Neuronal stem cell (in vitro differentiated cells): ENCODE measurements at regions not wholly inside any gene's neighbourhood (a gene's known extent, or its start where the extent isn't known, plus 50 kb on each side); places are given as distances from the start of the nearest gene placed in this dataset.
A peak's percentile ranks its signal among the peaks of the same experiment; 100 is the strongest.

Experiments used
- DNase-seq: peaks from one replicate; pipeline ENCODE4 v3.0.0-alpha.2; 2013; ENCODE audit warnings: low spot score
- H2AFZ ChIP-seq: one replicate; pipeline ENCODE4 v1.6.1; 2013; ENCODE audit warnings: mild to moderate bottlenecking, low read length, inconsistent platforms
- H2AK5ac ChIP-seq: 2 replicates; pipeline ENCODE4 v1.6.1; 2013; ENCODE audit warnings: low read depth, mild to moderate bottlenecking, inconsistent platforms, low read length, moderate library complexity, mixed read lengths
- H2BK120ac ChIP-seq: 2 replicates; pipeline ENCODE4 v1.6.1; 2013; ENCODE audit warnings: low read depth, mild to moderate bottlenecking, inconsistent platforms, low read length, moderate library complexity, mixed read lengths
- H2BK12ac ChIP-seq: one replicate; pipeline ENCODE4 v1.6.1; 2013; ENCODE audit warnings: low read length, inconsistent platforms
- H2BK15ac ChIP-seq: 2 replicates; pipeline ENCODE4 v1.6.1; 2013; ENCODE audit warnings: mild to moderate bottlenecking, low read length, inconsistent platforms, mixed read lengths
- H2BK5ac ChIP-seq: one replicate; pipeline ENCODE4 v1.6.1; 2013; ENCODE audit warnings: inconsistent platforms, mild to moderate bottlenecking, low read length, moderate library complexity
- H3K14ac ChIP-seq: one replicate; pipeline ENCODE4 v1.6.1; 2013; ENCODE audit warnings: low read length, inconsistent platforms
- H3K18ac ChIP-seq: 2 replicates; pipeline ENCODE4 v1.6.1; 2013; ENCODE audit warnings: low read length, inconsistent platforms
- H3K23ac ChIP-seq: 2 replicates; pipeline ENCODE4 v1.6.1; 2013; ENCODE audit warnings: low read depth, mild to moderate bottlenecking, mixed read lengths, low read length, inconsistent platforms; ENCODE audit not compliant: poor library complexity
- H3K27ac ChIP-seq: replicated peaks from 3 replicates; pipeline ENCODE4 v1.5.1; 2013; ENCODE audit warnings: low read length, inconsistent platforms
- H3K27me3 ChIP-seq, 3 experiments: 2 replicates each; pipeline ENCODE4 v1.6.1; 2013; ENCODE audit warnings: low read length in 3 of 3, mild to moderate bottlenecking in 2 of 3, inconsistent platforms in 1 of 3, low read depth in 1 of 3, mixed read lengths in 1 of 3, moderate library complexity in 1 of 3; ENCODE audit not compliant: control insufficient read depth in 3 of 3, insufficient read depth in 3 of 3
- H3K36me3 ChIP-seq, 2 donors: replicated peaks in 1 of 2; 2 replicates each; pipeline ENCODE4 v1.6.1; 2013; ENCODE audit warnings: low read length in 2 of 2; ENCODE audit not compliant: control insufficient read depth in 2 of 2, insufficient read depth in 2 of 2
- H3K4ac ChIP-seq: 2 replicates; pipeline ENCODE4 v1.6.1; 2013; ENCODE audit warnings: inconsistent platforms, mild to moderate bottlenecking, low read length, moderate library complexity
- H3K4me1 ChIP-seq, 2 donors: 1 replicate in 1 of 2; 2 replicates in 1 of 2; pipeline ENCODE4 v1.6.1; 2013; ENCODE audit warnings: low read length in 2 of 2, low read depth in 1 of 2; ENCODE audit not compliant: control insufficient read depth in 2 of 2, insufficient read depth in 1 of 2
- H3K4me2 ChIP-seq: one replicate; pipeline ENCODE4 v1.6.1; 2013; ENCODE audit warnings: mild to moderate bottlenecking, low read length, inconsistent platforms; ENCODE audit not compliant: insufficient read depth, poor library complexity, severe bottlenecking
- H3K4me3 ChIP-seq, 2 donors: 2 replicates each; pipeline ENCODE4 v1.5.1; 2013; ENCODE audit warnings: low read length in 2 of 2, mild to moderate bottlenecking in 2 of 2, inconsistent platforms in 1 of 2, moderate library complexity in 1 of 2
- H3K79me1 ChIP-seq: one replicate; pipeline ENCODE4 v1.6.1; 2013; ENCODE audit warnings: low read depth, mild to moderate bottlenecking, inconsistent platforms, low read length, moderate library complexity
- H3K9ac ChIP-seq: one replicate; pipeline ENCODE4 v1.6.1; 2013; ENCODE audit warnings: mild to moderate bottlenecking, low read depth, low read length, inconsistent platforms; ENCODE audit not compliant: poor library complexity
- H3K9me3 ChIP-seq, 2 donors: replicated peaks in 1 of 2; 2 replicates each; pipeline versions ENCODE3 to v1.6.1; 2013; ENCODE audit warnings: low read length in 2 of 2, mild to moderate bottlenecking in 2 of 2, inconsistent platforms in 1 of 2, low read depth in 1 of 2, mixed read lengths in 1 of 2, moderate library complexity in 1 of 2; ENCODE audit not compliant: control insufficient read depth in 2 of 2, insufficient read depth in 1 of 2
- H4K8ac ChIP-seq: one replicate; pipeline ENCODE4 v1.6.1; 2013; ENCODE audit warnings: low read depth, mild to moderate bottlenecking, inconsistent platforms, low read length, moderate library complexity
- H4K91ac ChIP-seq: one replicate; pipeline ENCODE4 v1.6.1; 2013; ENCODE audit warnings: low read length, low read depth, mild to moderate bottlenecking, inconsistent platforms; ENCODE audit not compliant: poor library complexity
- WGBS, 2 donors: extraction: QIAGEN DNeasy Blood & Tissue Kit; methylation state at CpG; one replicate each; pipeline ENCODE4 v1.1.7; 2013; ENCODE audit warnings: missing lambda C conversion rate in 2 of 2, mixed read lengths in 1 of 2; ENCODE audit not compliant: insufficient read length in 2 of 2, insufficient replicate concordance in 1 of 2; ENCODE audit errors: extremely low coverage in 2 of 2; 5-methylcytosine and 5-hydroxymethylcytosine counted together

DNA sequence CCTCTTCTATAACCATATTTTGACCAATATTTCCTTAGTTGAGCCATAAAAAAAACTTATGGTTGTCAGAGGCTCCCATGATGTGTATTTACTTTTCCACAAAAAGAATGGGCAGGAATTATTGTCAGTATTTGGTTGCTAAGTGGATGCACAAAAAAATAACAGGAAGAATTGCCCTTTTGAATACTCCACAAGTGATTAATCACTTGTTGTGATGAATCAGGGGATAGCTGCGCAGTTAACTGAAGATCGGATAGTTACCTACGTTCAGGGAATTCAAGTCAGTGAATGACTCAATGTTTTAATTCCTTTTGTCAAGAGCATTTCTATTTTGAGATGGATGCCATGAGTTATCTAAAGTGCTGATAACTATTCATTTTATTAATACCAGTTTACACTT, 785.2 kb upstream of the B3GALT2 start:
- Histone ChIP-seq H3K27ac (no peak overlapping the region), H2BK12ac (no peak overlapping the region), H2AK5ac (no peak overlapping the region), H2BK15ac (no peak overlapping the region), H3K23ac (no peak overlapping the region), H4K8ac (no peak overlapping the region), H3K4ac (no peak overlapping the region), H3K9ac (no peak overlapping the region), H3K36me3 (no peaks in the 10 kb centered on the region), H3K4me2 (no peak overlapping the region), H3K4me3 (no peak overlapping the region), H3K14ac (no peak overlapping the region), H3K18ac (no peak overlapping the region), H2BK120ac (no peak overlapping the region), H3K9me3 (no peaks in the 10 kb centered on the region), H3K4me1 (no peaks in the 10 kb centered on the region), H2BK5ac (no peak overlapping the region), H2AFZ (no peak overlapping the region), H3K79me1 (no peaks in the 10 kb centered on the region), H4K91ac (no peak overlapping the region), H3K27me3 (no peaks in the 10 kb centered on the region)
- DNase-seq, result no peak
- no CpG with 5 or more reads among the region's 3 CpGs for WGBS, 2 donors

DNA sequence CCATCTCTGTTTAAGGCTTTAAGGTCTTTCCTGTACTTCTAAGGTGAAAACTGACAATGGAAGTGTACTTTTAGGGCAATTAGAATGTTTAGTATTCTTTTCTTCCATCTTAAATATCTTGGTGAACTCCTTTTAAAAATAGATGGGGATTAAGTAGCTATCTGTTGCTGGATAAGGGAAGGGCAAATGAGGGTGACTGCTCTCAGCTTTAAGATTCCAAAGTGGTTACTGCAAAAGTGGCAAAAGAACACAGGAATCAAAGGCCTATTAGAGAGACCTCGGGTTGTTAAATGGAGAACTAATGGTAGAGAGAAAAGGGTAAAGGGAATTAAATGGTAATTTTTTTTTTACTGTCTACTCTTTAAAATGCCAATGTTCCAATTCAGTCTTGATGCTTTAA, 774.1 kb upstream of the B3GALT2 start:
- Histone ChIP-seq H4K91ac (no peak overlapping the region), H2BK15ac (no peak overlapping the region), H3K36me3 (no peaks in the 10 kb centered on the region), H4K8ac (no peak overlapping the region), H3K79me1 (no peaks in the 10 kb centered on the region), H2AK5ac (no peak overlapping the region), H2BK12ac (no peak overlapping the region), H2AFZ (peak overlapping the region; percentile 39), H3K9ac (no peak overlapping the region), H3K4me3 (no peak overlapping the region), H3K4ac (no peak overlapping the region), H3K27me3 (no peaks in the 10 kb centered on the region), H2BK120ac (no peak overlapping the region), H3K23ac (no peak overlapping the region), H3K4me1 (no peaks in the 10 kb centered on the region), H3K4me2 (no peak overlapping the region), H3K9me3 (no peaks in the 10 kb centered on the region), H2BK5ac (no peak overlapping the region), H3K14ac (no peak overlapping the region), H3K18ac (no peak overlapping the region), H3K27ac (no peak overlapping the region)
- no CpG with 5 or more reads among the region's 1 CpG for WGBS, 2 donors
- no peak for DNase-seq

DNA sequence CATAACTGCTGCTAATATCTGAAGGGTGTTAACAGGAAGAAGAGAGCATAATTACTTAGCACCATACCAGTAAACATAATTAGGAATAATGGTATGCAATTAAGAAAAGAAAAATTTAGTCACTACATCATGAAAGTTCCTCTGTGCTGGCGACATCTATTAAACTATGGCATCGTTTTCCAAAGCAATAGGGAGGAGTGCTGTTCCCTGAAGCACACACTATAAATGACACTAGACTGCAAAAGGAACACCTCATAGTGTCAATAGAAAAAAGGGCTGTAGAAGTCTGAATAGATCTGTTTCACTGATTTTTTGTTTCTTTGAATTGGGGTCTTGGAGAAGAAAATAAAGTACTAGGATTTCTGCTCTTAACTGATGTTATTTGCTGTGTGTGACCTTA, 773.6 kb upstream of the B3GALT2 start:
- no peak overlapping the region for H3K18ac ChIP-seq
- H2BK120ac ChIP-seq, result no peak overlapping the region
- H3K4me3 ChIP-seq, result no peak overlapping the region
- no peak overlapping the region for H3K14ac ChIP-seq
- H3K4me2 ChIP-seq, result peak overlapping the region; percentile 11
- H3K36me3 ChIP-seq, result no peaks in the 10 kb centered on the region
- DNase-seq, result no peak
- no CpG with 5 or more reads among the region's 2 CpGs for WGBS, 2 donors
- H3K4ac ChIP-seq, result no peak overlapping the region
- H4K91ac ChIP-seq, result no peak overlapping the region
- H2BK15ac ChIP-seq, result no peak overlapping the region
- no peak overlapping the region for H2BK5ac ChIP-seq
- no peak overlapping the region for H2AK5ac ChIP-seq
- H2AFZ ChIP-seq, result peak overlapping the region; percentile 39
- no peaks in the 10 kb centered on the region for H3K27me3 ChIP-seq
- H3K79me1 ChIP-seq, result no peaks in the 10 kb centered on the region
- H4K8ac ChIP-seq, result no peak overlapping the region
- H3K23ac ChIP-seq, result no peak overlapping the region
- no peak overlapping the region for H2BK12ac ChIP-seq
- H3K4me1 ChIP-seq, result no peaks in the 10 kb centered on the region
- H3K9me3 ChIP-seq, result no peaks in the 10 kb centered on the region
- no peak overlapping the region for H3K27ac ChIP-seq
- no peak overlapping the region for H3K9ac ChIP-seq

DNA sequence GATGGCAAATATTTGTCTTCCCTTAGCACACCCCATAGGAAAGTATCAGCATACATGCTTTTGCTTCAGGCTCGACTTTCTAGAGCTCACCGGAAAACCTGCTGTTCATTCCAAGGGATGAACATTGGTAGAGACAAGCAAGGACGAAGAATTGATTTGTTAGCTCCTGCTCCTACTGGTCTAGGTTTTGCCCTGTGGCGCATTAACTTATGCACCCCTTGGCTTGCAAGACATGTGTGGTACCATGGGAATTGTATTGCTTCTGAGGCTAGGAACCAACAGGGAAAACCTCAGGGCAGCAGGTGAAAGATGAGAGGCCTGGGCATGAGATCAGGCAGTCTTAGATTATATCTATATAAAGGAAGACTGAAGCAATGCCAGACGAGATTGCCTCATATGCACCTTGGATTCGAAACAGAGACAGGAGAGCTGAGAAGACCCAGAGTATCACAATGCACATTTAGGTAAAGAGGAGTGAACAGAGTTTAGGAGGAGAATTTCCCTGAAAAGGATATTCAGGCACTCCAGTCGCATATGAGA, 771.2 kb upstream of the B3GALT2 start:
- H3K36me3 ChIP-seq, result no peaks in the 10 kb centered on the region
- no peak overlapping the region for H3K4me2 ChIP-seq
- H2BK120ac ChIP-seq, result no peak overlapping the region
- no peak overlapping the region for H3K4me3 ChIP-seq
- H3K9ac ChIP-seq, result no peak overlapping the region
- H3K4me1 ChIP-seq, result no peaks in the 10 kb centered on the region
- H3K9me3 ChIP-seq, result no peaks in the 10 kb centered on the region
- H2BK15ac ChIP-seq, result no peak overlapping the region
- no peak overlapping the region for H2AK5ac ChIP-seq
- no peak overlapping the region for H2BK12ac ChIP-seq
- no peak overlapping the region for H2AFZ ChIP-seq
- no peak overlapping the region for H3K27ac ChIP-seq
- no CpG with 5 or more reads among the region's 7 CpGs for WGBS, 2 donors
- no peaks in the 10 kb centered on the region for H3K79me1 ChIP-seq
- H4K8ac ChIP-seq, result no peak overlapping the region
- H3K23ac ChIP-seq, result no peak overlapping the region
- no peaks in the 10 kb centered on the region for H3K27me3 ChIP-seq
- no peak overlapping the region for H3K14ac ChIP-seq
- no peak overlapping the region for H2BK5ac ChIP-seq
- no peak for DNase-seq
- no peak overlapping the region for H3K18ac ChIP-seq
- H3K4ac ChIP-seq, result no peak overlapping the region
- H4K91ac ChIP-seq, result no peak overlapping the region
